IMR-90 (cell line): ENCODE measurements at regions not wholly inside any gene's neighbourhood (a gene's known extent, or its start where the extent isn't known, plus 50 kb on each side); places are given as distances from the start of the nearest gene placed in this dataset.

Source experiments
- ATAC-seq: fragments of 200-7000 bp; cut with Tn5 transposase; 2 replicates; pipeline ENCODE4 v1.9.1; 2020; ENCODE audit warnings: low read depth, mild to moderate bottlenecking, moderate library complexity
- BruUV-seq: library from RNA; stranded (reverse); fragments of 400-500 nt; replicated peaks from 2 replicates; lab custom pipeline; 2021; lab: Mats Ljungman, UMichigan
- CTCF ChIA-PET: fragments of 300-600 bp; formaldehyde crosslinking; extraction: SDS; loops from one replicate; lab custom pipeline; 2021; ENCODE audit warnings: antibody characterized with exemption; lab: Yijun Ruan, JAX
- POLR2A ChIA-PET: fragments of 300-600 bp; sonication (Branson Sonifier 250); formaldehyde crosslinking; loops from one replicate; lab custom pipeline; 2022; ENCODE audit warnings: antibody characterized with exemption; ENCODE audit not compliant: unreplicated experiment; lab: Charles Lee
- DNase-seq: peaks from one replicate; pipeline ENCODE4 v3.0.0; 2013
- H2AFZ ChIP-seq: replicated peaks from 2 replicates; pipeline ENCODE3; 2013; ENCODE audit warnings: low read length, mild to moderate bottlenecking; ENCODE audit not compliant: poor library complexity
- H2AK5ac ChIP-seq: 2 replicates; pipeline ENCODE4 v1.6.1; 2013; ENCODE audit warnings: low read depth, low read length, inconsistent platforms
- H2AK9ac ChIP-seq: replicated peaks from 2 replicates; pipeline ENCODE3; 2013; ENCODE audit warnings: mild to moderate bottlenecking, low read depth, low read length, moderate library complexity; ENCODE audit not compliant: poor library complexity
- H2BK120ac ChIP-seq: 2 replicates; pipeline ENCODE4 v1.6.1; 2013; ENCODE audit warnings: low read depth, low read length, inconsistent platforms
- H2BK15ac ChIP-seq: 3 replicates; pipeline ENCODE4 v1.6.1; 2013; ENCODE audit warnings: low read depth, low read length, inconsistent platforms
- H2BK20ac ChIP-seq: 2 replicates; pipeline ENCODE4 v1.6.1; 2013; ENCODE audit warnings: low read depth, mild to moderate bottlenecking, inconsistent platforms, low read length, moderate library complexity
- H2BK5ac ChIP-seq: 2 replicates; pipeline ENCODE4 v1.6.1; 2013; ENCODE audit warnings: mild to moderate bottlenecking, low read depth, low read length, inconsistent platforms; ENCODE audit not compliant: poor library complexity, severe bottlenecking
- H3K14ac ChIP-seq: replicated peaks from 2 replicates; pipeline ENCODE4 v1.6.1; 2013; ENCODE audit warnings: low read depth, low read length, inconsistent platforms
- H3K18ac ChIP-seq: 2 replicates; pipeline ENCODE4 v1.6.1; 2013; ENCODE audit warnings: low read depth, low read length, control low read depth
- H3K23ac ChIP-seq: 2 replicates; pipeline ENCODE4 v1.6.1; 2013; ENCODE audit warnings: low read depth, low read length, inconsistent platforms
- H3K27ac ChIP-seq: 2 replicates; pipeline ENCODE4 v1.5.1; 2013; ENCODE audit warnings: mild to moderate bottlenecking, control low read depth, low read length; ENCODE audit not compliant: insufficient read depth
- H3K27me3 ChIP-seq: 2 replicates; pipeline ENCODE4 v1.6.1; 2013; ENCODE audit warnings: low read length; ENCODE audit not compliant: control insufficient read depth, insufficient read depth
- H3K36me3 ChIP-seq: 2 replicates; pipeline ENCODE4 v1.6.1; 2013; ENCODE audit warnings: low read length, mixed read lengths; ENCODE audit not compliant: control insufficient read depth, insufficient read depth
- H3K4ac ChIP-seq: 2 replicates; pipeline ENCODE4 v1.6.1; 2013; ENCODE audit warnings: low read depth, low read length, inconsistent platforms
- H3K4me1 ChIP-seq: 2 replicates; pipeline ENCODE4 v1.6.1; 2013; ENCODE audit warnings: low read length, mixed read lengths; ENCODE audit not compliant: control insufficient read depth, insufficient read depth
- H3K4me2 ChIP-seq: 2 replicates; pipeline ENCODE4 v1.6.1; 2013; ENCODE audit warnings: low read depth, mild to moderate bottlenecking, control low read depth, low read length, moderate library complexity
- H3K4me3 ChIP-seq: 2 replicates; pipeline ENCODE4 v1.5.1; 2013; ENCODE audit warnings: low read depth, mild to moderate bottlenecking, control low read depth, low read length, moderate library complexity; ENCODE audit not compliant: insufficient read depth
- H3K56ac ChIP-seq: 2 replicates; pipeline ENCODE4 v1.6.1; 2013; ENCODE audit warnings: low read length, inconsistent platforms; ENCODE audit not compliant: insufficient read depth; ENCODE audit errors: extremely low read depth
- H3K79me1 ChIP-seq, 2 experiments: 2 replicates each; pipeline ENCODE4 v1.6.1; 2013; ENCODE audit warnings: low read length in 2 of 2, inconsistent platforms in 1 of 2, low read depth in 1 of 2
- H3K9ac ChIP-seq: 2 replicates; pipeline ENCODE4 v1.6.1; 2013; ENCODE audit warnings: low read depth, low read length, control low read depth
- H3K9me1 ChIP-seq: 2 replicates; pipeline ENCODE4 v1.6.1; 2013; ENCODE audit warnings: low read length, inconsistent platforms; ENCODE audit not compliant: insufficient read depth
- H3K9me3 ChIP-seq: 2 replicates; pipeline ENCODE4 v1.6.1; 2013; ENCODE audit warnings: low read length; ENCODE audit not compliant: control insufficient read depth, insufficient read depth
- H4K20me1 ChIP-seq: 2 replicates; pipeline ENCODE4 v1.6.1; 2013; ENCODE audit warnings: low read length, inconsistent platforms; ENCODE audit not compliant: insufficient read depth
- H4K5ac ChIP-seq: 2 replicates; pipeline ENCODE4 v1.6.1; 2013; ENCODE audit warnings: mild to moderate bottlenecking, low read depth, low read length, control low read depth
- H4K8ac ChIP-seq, 2 experiments: 2 replicates each; pipeline ENCODE4 v1.6.1; 2013; ENCODE audit warnings: low read depth in 2 of 2, low read length in 2 of 2, control low read depth in 1 of 2, inconsistent platforms in 1 of 2
- H4K91ac ChIP-seq: 2 replicates; pipeline ENCODE4 v1.6.1; 2013; ENCODE audit warnings: low read depth, low read length, inconsistent platforms; ENCODE audit not compliant: insufficient read depth
- BHLHE40 ChIP-seq: fragments of 150-350 bp; IDR thresholded peaks from 2 replicates; pipeline ENCODE4 v1.6.1; 2016; ENCODE audit warnings: mild to moderate bottlenecking, low read depth, low read length
- CEBPB ChIP-seq: IDR thresholded peaks from 2 replicates; pipeline ENCODE4 v1.6.1; 2012; ENCODE audit warnings: low read depth, low read length, improper control_type of control experiment
- CHD1 ChIP-seq: IDR thresholded peaks from 2 replicates; pipeline ENCODE4 v1.6.1; 2012; ENCODE audit warnings: low read depth, low read length, improper control_type of control experiment
- ELK1 ChIP-seq: fragments of 150-350 bp; IDR thresholded peaks from 2 replicates; pipeline ENCODE4 v1.6.1; 2016; ENCODE audit warnings: low read depth, mild to moderate bottlenecking, low read length, moderate library complexity, borderline replicate concordance
- FOS ChIP-seq: fragments of 150-350 bp; IDR thresholded peaks from 2 replicates; pipeline ENCODE4 v1.6.1; 2016; ENCODE audit warnings: low read depth, low read length
- MAFK ChIP-seq: IDR thresholded peaks from 2 replicates; pipeline ENCODE4 v1.6.1; 2012; ENCODE audit warnings: low read depth, low read length, improper control_type of control experiment
- MAZ ChIP-seq: IDR thresholded peaks from 2 replicates; pipeline ENCODE4 v1.6.1; 2012; ENCODE audit warnings: low read depth, mild to moderate bottlenecking, low read length, improper control_type of control experiment, moderate library complexity, borderline replicate concordance
- MXI1 ChIP-seq: IDR thresholded peaks from 2 replicates; pipeline ENCODE4 v1.6.1; 2012; ENCODE audit warnings: low read depth, mild to moderate bottlenecking, low read length, moderate library complexity, borderline replicate concordance
- NFE2L2 ChIP-seq: fragments of 150-350 bp; IDR thresholded peaks from 2 replicates; pipeline ENCODE4 v1.6.1; 2016; ENCODE audit warnings: low read depth, mild to moderate bottlenecking, low read length
- POLR2A ChIP-seq: IDR thresholded peaks from 2 replicates; pipeline ENCODE4 v1.6.1; 2012; ENCODE audit warnings: mild to moderate bottlenecking, low read depth, low read length
- RAD21 ChIP-seq: IDR thresholded peaks from 2 replicates; pipeline ENCODE4 v1.6.1; 2012; ENCODE audit warnings: low read length, improper control_type of control experiment
- RCOR1 ChIP-seq: IDR thresholded peaks from 2 replicates; pipeline ENCODE4 v1.6.1; 2012; ENCODE audit warnings: mild to moderate bottlenecking, low read length, improper control_type of control experiment; ENCODE audit not compliant: insufficient replicate concordance
- RFX5 ChIP-seq: IDR thresholded peaks from 2 replicates; pipeline ENCODE4 v1.8.0; 2012; ENCODE audit warnings: low read depth, mild to moderate bottlenecking, low read length, moderate library complexity
- SMC3 ChIP-seq: fragments of 150-350 bp; IDR thresholded peaks from 2 replicates; pipeline ENCODE4 v1.6.1; 2016; ENCODE audit warnings: low read depth, mild to moderate bottlenecking, antibody characterized with exemption, low read length, moderate library complexity
- USF2 ChIP-seq: fragments of 150-350 bp; IDR thresholded peaks from 2 replicates; pipeline ENCODE4 v1.6.1; 2017; ENCODE audit warnings: mild to moderate bottlenecking, antibody characterized with exemption, low read length, low read depth
- WGBS, 2 experiments: methylation state at CpG; one replicate each; pipeline versions ENCODE4 v1.1.5 to v1.1.7; 2013; ENCODE audit warnings: missing lambda C conversion rate in 2 of 2; ENCODE audit not compliant: insufficient read length in 1 of 2; ENCODE audit errors: extremely low coverage in 2 of 2; 5-methylcytosine and 5-hydroxymethylcytosine counted together
- dilution Hi-C: fragments of 300-500 bp; cut with HindIII; formaldehyde crosslinking; loops from one replicate; pipeline ENCODE4 v1.14.3; 2018; ENCODE audit warnings: low sequenced_read_pairs; ENCODE audit not compliant: unreplicated experiment
- in situ Hi-C: fragments of 300-500 bp; cut with MboI; formaldehyde crosslinking; loops from 3 replicates; pipeline ENCODE4 v1.14.3; 2019; ENCODE audit warnings: low sequenced_read_pairs, inconsistent platforms, mixed read lengths
- intact Hi-C: fragments of 100-400 bp; cut with micrococcal nuclease; formaldehyde crosslinking; loops from 2 replicates; pipeline ENCODE4 v1.10.0; 2022
- TF ChIP-seq, protein P1 (sequence below): conservative IDR thresholded peaks from 2 replicates; pipeline ENCODE4 v1.5.1; 2012; ENCODE audit warnings: mild to moderate bottlenecking, low read depth, low read length, improper control_type of control experiment

GRCh38 chr12:67759829-67760228, 111.3 kb downstream of the DYRK2 start:
- H3K23ac ChIP-seq = no peak overlapping the region
- no peak overlapping the region for H3K4me2 ChIP-seq
- TF ChIP-seq NFE2L2 (no peak), MXI1 (no peak), CEBPB (no peak), POLR2A (no peak), MAZ (no peak), BHLHE40 (no peak), RCOR1 (no peak), USF2 (no peak), FOS (no peak), MAFK (no peak), CHD1 (no peak), RAD21 (no peak), RFX5 (no peak), SMC3 (no peak), ELK1 (no peak)
- TF ChIP-seq, protein P1, sequence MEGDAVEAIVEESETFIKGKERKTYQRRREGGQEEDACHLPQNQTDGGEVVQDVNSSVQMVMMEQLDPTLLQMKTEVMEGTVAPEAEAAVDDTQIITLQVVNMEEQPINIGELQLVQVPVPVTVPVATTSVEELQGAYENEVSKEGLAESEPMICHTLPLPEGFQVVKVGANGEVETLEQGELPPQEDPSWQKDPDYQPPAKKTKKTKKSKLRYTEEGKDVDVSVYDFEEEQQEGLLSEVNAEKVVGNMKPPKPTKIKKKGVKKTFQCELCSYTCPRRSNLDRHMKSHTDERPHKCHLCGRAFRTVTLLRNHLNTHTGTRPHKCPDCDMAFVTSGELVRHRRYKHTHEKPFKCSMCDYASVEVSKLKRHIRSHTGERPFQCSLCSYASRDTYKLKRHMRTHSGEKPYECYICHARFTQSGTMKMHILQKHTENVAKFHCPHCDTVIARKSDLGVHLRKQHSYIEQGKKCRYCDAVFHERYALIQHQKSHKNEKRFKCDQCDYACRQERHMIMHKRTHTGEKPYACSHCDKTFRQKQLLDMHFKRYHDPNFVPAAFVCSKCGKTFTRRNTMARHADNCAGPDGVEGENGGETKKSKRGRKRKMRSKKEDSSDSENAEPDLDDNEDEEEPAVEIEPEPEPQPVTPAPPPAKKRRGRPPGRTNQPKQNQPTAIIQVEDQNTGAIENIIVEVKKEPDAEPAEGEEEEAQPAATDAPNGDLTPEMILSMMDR = no peak
- no CpG with 5 or more reads among the region's 3 CpGs for WGBS, 2 experiments
- no peaks in the 10 kb centered on the region for H3K4me1 ChIP-seq
- no peaks in the 10 kb centered on the region for H3K9me3 ChIP-seq
- no peaks in the 10 kb centered on the region for H4K20me1 ChIP-seq
- ChIA-PET POLR2A (no interaction called here), CTCF (no interaction called here)
- H2AK9ac ChIP-seq = no peak overlapping the region
- no peaks in the 10 kb centered on the region for H3K36me3 ChIP-seq
- no peak overlapping the region for H2BK20ac ChIP-seq
- no peak overlapping the region for H3K9ac ChIP-seq
- H3K14ac ChIP-seq = 0 out of 2 replicates have a peak overlapping the region, but pooled peaks have one; percentile 4
- no peaks in the 10 kb centered on the region; the same call in 1 of the 2 replicates for H3K27me3 ChIP-seq
- no peaks in the 10 kb centered on the region for H3K9me1 ChIP-seq
- no peak overlapping the region for H4K91ac ChIP-seq
- DNase-seq (no peak), ATAC-seq (no peak)
- no peak overlapping the region for H2BK5ac ChIP-seq
- no peaks in the 10 kb centered on the region for H3K79me1 ChIP-seq
- no peak overlapping the region for H4K5ac ChIP-seq
- no peak overlapping the region for H3K18ac ChIP-seq
- intact Hi-C loops = no loop called here
- no peak overlapping the region for H4K8ac ChIP-seq
- no peak overlapping the region for H3K4me3 ChIP-seq
- H2AFZ ChIP-seq = no peak overlapping the region
- no peak overlapping the region for H3K56ac ChIP-seq
- dilution Hi-C loops = no loop called here
- H3K27ac ChIP-seq = no peak overlapping the region
- no peak overlapping the region for H2AK5ac ChIP-seq
- no TSS peak for BruUV-seq
- no peak overlapping the region for H3K4ac ChIP-seq
- no peak overlapping the region for H2BK15ac ChIP-seq
- in situ Hi-C loops = no loop called here
- H2BK120ac ChIP-seq = no peak overlapping the region
